ENCODE measurements at regions not wholly inside any gene's neighbourhood (a gene's known extent, or its start where the extent isn't known, plus 50 kb on each side); places are given as distances from the start of the nearest gene placed in this dataset.

DNA sequence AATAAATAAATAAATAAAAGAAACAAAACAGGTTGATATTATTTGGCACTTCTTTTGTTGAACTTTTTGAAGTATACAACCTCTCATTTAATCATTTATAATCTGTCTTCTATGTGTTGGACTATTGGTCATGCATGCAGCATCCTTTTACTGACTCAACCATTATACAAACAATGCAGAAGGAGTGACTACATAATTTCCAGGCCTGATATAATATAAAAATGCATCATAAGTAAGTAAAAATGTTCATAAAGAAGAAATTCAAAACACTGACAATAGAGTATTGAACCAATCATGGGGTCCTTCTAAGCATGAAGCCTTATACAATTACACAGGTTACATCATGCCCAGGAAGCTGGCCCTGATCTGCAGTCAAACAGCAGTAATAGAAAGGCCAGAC is 141.5 kb upstream of the FN1 start:
- Histone ChIP-seq H3K9ac (ENCODE audit: low read length) (no peak overlapping the region), H3F3A (ENCODE audit: insufficient read depth, low read length, poor library complexity, severe bottlenecking) (no peaks in the 10 kb centered on the region), H3K4me3 (ENCODE audit: low read length) (no peak overlapping the region), H3K27me3 (ENCODE audit: insufficient read depth, low read depth, low read length) (no peaks in the 10 kb centered on the region), H4K20me1 (ENCODE audit: insufficient read depth) (no peaks in the 10 kb centered on the region), H3K36me3 (ENCODE audit: insufficient read depth, low read length) (no peaks in the 10 kb centered on the region), H3K27ac (ENCODE audit: low read length) (no peak overlapping the region), H2AFZ (ENCODE audit: low read depth, low read length) (no peak overlapping the region), H3K9me3 (ENCODE audit: low read length) (no peaks in the 10 kb centered on the region), H3K4me2 (ENCODE audit: low read length) (no peak overlapping the region), H3K79me2 (replicated peaks; ENCODE audit: insufficient read depth, low read length) (no peaks in the 10 kb centered on the region), H3K9me2 (ENCODE audit: insufficient read depth, low read length) (no peaks in the 10 kb centered on the region)
- TF ChIP-seq POLR2AphosphoS5 (IDR thresholded peaks at IDR 0.05), result no peak
- TF ChIP-seq RAD21 (conservative IDR thresholded peaks at IDR 0.05), result no peak
- no peak for TF ChIP-seq SMC3 (conservative IDR thresholded peaks at IDR 0.05; ENCODE audit: poor library complexity)
- TF ChIP-seq EP300 (conservative IDR thresholded peaks at IDR 0.05; ENCODE audit: poor library complexity, severe bottlenecking), result no peak
- TF ChIP-seq TAF1 (IDR thresholded peaks at IDR 0.05; ENCODE audit: low read depth), result no peak
- no peak for TF ChIP-seq MXI1 (conservative IDR thresholded peaks at IDR 0.05; ENCODE audit: poor library complexity, severe bottlenecking)

- no peaks in the 10 kb centered on the region for H3K36me3 ChIP-seq (ENCODE audit: insufficient read depth, low read length)
- H4K20me1 ChIP-seq (ENCODE audit: insufficient read depth), result no peaks in the 10 kb centered on the region
- no peaks in the 10 kb centered on the region for H3K9me3 ChIP-seq (ENCODE audit: low read length)
- no peak overlapping the region for H3K9ac ChIP-seq (ENCODE audit: low read length)
- no peaks in the 10 kb centered on the region for H3K79me2 ChIP-seq (replicated peaks; ENCODE audit: insufficient read depth, low read length)
- H3K9me2 ChIP-seq (ENCODE audit: insufficient read depth, low read length), result no peaks in the 10 kb centered on the region
- H2AFZ ChIP-seq (ENCODE audit: low read depth, low read length), result no peak overlapping the region
- H3K4me3 ChIP-seq (ENCODE audit: low read length), result no peak overlapping the region
- H3K27ac ChIP-seq (ENCODE audit: low read length), result no peak overlapping the region
- no peak overlapping the region for H3K4me2 ChIP-seq (ENCODE audit: low read length)
- no peaks in the 10 kb centered on the region for H3K27me3 ChIP-seq (ENCODE audit: insufficient read depth, low read depth, low read length)
- TF ChIP-seq EZH2 (IDR thresholded peaks at IDR 0.05; ENCODE audit: borderline replicate concordance, insufficient read depth, low read length, poor library complexity, severe bottlenecking) (no peak), MXI1 (conservative IDR thresholded peaks at IDR 0.05; ENCODE audit: poor library complexity, severe bottlenecking) (no peak), SMC3 (conservative IDR thresholded peaks at IDR 0.05; ENCODE audit: poor library complexity) (no peak), CTCF (IDR thresholded peaks at IDR 0.05; ENCODE audit: poor library complexity, severe bottlenecking) (no peak)
- no peaks in the 10 kb centered on the region for H3F3A ChIP-seq (ENCODE audit: insufficient read depth, low read length, poor library complexity, severe bottlenecking)
These were observed 140.7 kb upstream of the FN1 start for GRCh38 chr2:215576572-215576971.

DNA sequence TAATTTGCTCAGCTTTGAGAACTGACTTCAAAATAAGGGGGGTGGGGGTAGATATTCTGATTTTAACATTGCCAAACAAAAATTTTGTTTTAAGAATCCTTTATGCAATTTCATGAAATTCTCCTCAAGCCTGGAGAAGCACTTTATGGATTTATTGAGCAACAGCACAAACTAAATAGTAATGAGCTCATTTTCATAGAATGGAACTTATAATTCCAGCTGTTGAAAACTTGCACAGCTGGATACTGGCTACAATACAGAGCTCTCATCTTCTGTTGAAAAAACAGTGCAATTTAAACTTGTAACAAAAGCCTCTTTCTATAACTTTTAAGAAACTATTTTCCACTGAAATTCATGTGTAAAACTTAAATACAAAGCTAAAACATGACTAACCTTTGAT is 137.6 kb upstream of the FN1 start:
- Histone ChIP-seq H3K36me3 (ENCODE audit: insufficient read depth, low read length) (no peaks in the 10 kb centered on the region), H3F3A (ENCODE audit: insufficient read depth, low read length, poor library complexity, severe bottlenecking) (no peaks in the 10 kb centered on the region), H3K27me3 (ENCODE audit: insufficient read depth, low read depth, low read length) (no peaks in the 10 kb centered on the region), H3K79me2 (replicated peaks; ENCODE audit: insufficient read depth, low read length) (no peaks in the 10 kb centered on the region), H3K4me2 (ENCODE audit: low read length) (no peak overlapping the region), H3K9me3 (ENCODE audit: low read length) (no peaks in the 10 kb centered on the region), H3K9me2 (ENCODE audit: insufficient read depth, low read length) (no peaks in the 10 kb centered on the region), H3K27ac (ENCODE audit: low read length) (no peak overlapping the region), H3K9ac (ENCODE audit: low read length) (no peak overlapping the region), H2AFZ (ENCODE audit: low read depth, low read length) (no peak overlapping the region), H3K4me3 (ENCODE audit: low read length) (no peak overlapping the region), H4K20me1 (ENCODE audit: insufficient read depth) (no peaks in the 10 kb centered on the region)
- TF ChIP-seq RAD21 (conservative IDR thresholded peaks at IDR 0.05) (no peak), MXI1 (conservative IDR thresholded peaks at IDR 0.05; ENCODE audit: poor library complexity, severe bottlenecking) (no peak), POLR2AphosphoS5 (IDR thresholded peaks at IDR 0.05) (no peak), TAF1 (IDR thresholded peaks at IDR 0.05; ENCODE audit: low read depth) (no peak), SMC3 (conservative IDR thresholded peaks at IDR 0.05; ENCODE audit: poor library complexity) (no peak), CTCF (IDR thresholded peaks at IDR 0.05; ENCODE audit: poor library complexity, severe bottlenecking) (no peak), EZH2 (IDR thresholded peaks at IDR 0.05; ENCODE audit: borderline replicate concordance, insufficient read depth, low read length, poor library complexity, severe bottlenecking) (no peak), EP300 (conservative IDR thresholded peaks at IDR 0.05; ENCODE audit: poor library complexity, severe bottlenecking) (no peak)
- TF ChIP-seq, protein P1, sequence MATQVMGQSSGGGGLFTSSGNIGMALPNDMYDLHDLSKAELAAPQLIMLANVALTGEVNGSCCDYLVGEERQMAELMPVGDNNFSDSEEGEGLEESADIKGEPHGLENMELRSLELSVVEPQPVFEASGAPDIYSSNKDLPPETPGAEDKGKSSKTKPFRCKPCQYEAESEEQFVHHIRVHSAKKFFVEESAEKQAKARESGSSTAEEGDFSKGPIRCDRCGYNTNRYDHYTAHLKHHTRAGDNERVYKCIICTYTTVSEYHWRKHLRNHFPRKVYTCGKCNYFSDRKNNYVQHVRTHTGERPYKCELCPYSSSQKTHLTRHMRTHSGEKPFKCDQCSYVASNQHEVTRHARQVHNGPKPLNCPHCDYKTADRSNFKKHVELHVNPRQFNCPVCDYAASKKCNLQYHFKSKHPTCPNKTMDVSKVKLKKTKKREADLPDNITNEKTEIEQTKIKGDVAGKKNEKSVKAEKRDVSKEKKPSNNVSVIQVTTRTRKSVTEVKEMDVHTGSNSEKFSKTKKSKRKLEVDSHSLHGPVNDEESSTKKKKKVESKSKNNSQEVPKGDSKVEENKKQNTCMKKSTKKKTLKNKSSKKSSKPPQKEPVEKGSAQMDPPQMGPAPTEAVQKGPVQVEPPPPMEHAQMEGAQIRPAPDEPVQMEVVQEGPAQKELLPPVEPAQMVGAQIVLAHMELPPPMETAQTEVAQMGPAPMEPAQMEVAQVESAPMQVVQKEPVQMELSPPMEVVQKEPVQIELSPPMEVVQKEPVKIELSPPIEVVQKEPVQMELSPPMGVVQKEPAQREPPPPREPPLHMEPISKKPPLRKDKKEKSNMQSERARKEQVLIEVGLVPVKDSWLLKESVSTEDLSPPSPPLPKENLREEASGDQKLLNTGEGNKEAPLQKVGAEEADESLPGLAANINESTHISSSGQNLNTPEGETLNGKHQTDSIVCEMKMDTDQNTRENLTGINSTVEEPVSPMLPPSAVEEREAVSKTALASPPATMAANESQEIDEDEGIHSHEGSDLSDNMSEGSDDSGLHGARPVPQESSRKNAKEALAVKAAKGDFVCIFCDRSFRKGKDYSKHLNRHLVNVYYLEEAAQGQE (IDR thresholded peaks at IDR 0.05; ENCODE audit: borderline replicate concordance), result no peak

Measured in neural cell (in vitro differentiated cells).